Astrocyte of the cerebellum (primary cell): ENCODE measurements at regions not wholly inside any gene's neighbourhood (a gene's known extent, or its start where the extent isn't known, plus 50 kb on each side); places are given as distances from the start of the nearest gene placed in this dataset.

ENCODE experiments used
- DNase-seq: peaks from one replicate; pipeline ENCODE4 v3.0.0-alpha.2; 2011; ENCODE audit warnings: low read depth
- H3K4me3 ChIP-seq: 2 replicates; pipeline ENCODE4 v1.5.1; 2011; ENCODE audit warnings: mild to moderate bottlenecking, low read depth, low read length, moderate library complexity
- in situ Hi-C: cut with HindIII; loops from 2 replicates; pipeline ENCODE4 v1.10.0; 2017; ENCODE audit warnings: low sequenced_read_pairs
- TF ChIP-seq, protein P1 (sequence below): IDR thresholded peaks from 2 replicates; pipeline ENCODE4 v1.5.1; 2012; ENCODE audit warnings: low read length, low read depth, moderate library complexity, mild to moderate bottlenecking; ENCODE audit errors: missing control alignments

DNA sequence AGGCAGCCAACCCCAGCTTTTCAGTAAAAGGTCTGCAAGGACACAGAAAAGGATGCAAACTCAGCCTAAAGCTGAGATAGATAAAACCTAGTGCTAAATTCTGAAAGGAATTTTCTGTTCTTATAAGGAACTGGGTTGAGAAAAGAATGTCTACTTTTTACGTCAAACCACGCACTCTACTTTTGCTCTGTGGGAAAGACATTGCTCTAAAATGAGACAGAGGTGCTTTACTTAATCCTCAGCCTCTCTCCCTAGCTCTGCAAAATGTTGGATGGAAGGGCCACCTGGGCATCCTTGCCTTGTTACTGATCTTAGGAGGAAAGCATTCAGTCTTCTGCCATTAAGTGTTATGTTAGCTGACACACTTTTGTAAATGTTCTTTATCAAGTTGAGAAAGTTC, 72.1 kb upstream of the LINC00305 start:
- in situ Hi-C loops = no loop called here
- TF ChIP-seq, protein P1, sequence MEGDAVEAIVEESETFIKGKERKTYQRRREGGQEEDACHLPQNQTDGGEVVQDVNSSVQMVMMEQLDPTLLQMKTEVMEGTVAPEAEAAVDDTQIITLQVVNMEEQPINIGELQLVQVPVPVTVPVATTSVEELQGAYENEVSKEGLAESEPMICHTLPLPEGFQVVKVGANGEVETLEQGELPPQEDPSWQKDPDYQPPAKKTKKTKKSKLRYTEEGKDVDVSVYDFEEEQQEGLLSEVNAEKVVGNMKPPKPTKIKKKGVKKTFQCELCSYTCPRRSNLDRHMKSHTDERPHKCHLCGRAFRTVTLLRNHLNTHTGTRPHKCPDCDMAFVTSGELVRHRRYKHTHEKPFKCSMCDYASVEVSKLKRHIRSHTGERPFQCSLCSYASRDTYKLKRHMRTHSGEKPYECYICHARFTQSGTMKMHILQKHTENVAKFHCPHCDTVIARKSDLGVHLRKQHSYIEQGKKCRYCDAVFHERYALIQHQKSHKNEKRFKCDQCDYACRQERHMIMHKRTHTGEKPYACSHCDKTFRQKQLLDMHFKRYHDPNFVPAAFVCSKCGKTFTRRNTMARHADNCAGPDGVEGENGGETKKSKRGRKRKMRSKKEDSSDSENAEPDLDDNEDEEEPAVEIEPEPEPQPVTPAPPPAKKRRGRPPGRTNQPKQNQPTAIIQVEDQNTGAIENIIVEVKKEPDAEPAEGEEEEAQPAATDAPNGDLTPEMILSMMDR = no peak
- H3K4me3 ChIP-seq = no peak overlapping the region
- no peak for DNase-seq

DNA sequence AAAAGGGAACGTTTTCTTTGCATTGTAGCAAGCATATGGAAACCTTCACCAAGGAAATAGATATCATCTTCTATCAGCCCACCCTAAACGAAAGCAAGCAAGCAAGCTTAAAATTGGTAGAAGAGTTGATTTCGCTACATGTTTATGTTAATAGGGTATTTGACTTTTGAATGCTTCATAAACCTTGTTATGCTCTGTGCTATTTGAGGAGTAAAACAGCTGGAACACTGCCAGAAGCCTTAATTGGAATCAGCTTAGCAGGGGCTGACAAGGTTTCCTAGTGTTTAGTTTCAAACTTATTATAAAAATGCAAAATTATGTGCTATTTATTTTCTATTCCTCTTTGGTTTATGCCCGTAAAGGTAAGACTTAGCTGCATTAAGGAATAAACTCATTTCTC, 70.6 kb upstream of the LINC00305 start:
- no peak overlapping the region for H3K4me3 ChIP-seq
- no peak for DNase-seq
- in situ Hi-C loops = no loop called here
- TF ChIP-seq, protein P1 = no peak

DNA sequence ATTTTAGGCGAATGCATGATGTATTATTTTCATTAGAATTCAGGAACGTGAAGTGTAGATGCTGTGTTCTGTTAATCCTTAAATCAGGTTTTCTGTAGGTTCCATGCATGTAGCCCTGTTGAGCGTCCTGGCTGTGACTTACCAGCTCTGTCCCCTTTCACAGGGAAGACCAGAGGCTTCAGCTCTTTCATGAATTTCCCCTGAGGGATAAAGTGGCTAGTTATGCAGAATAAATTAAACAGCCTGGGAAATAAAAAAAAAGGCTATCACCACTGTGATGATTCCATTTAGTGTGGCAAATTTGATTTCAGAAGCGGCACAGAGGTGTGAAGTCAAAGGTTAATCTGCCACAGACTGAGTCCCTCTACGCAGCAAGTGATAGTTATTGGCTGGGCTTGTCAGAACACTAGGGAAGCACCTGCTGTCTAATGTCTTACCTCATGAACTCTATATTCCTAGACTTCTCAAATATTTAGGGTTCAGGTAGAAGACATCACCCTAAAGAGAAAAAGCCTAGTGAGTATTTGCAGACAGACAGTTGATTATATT, 61.6 kb upstream of the LINC00305 start:
- no peak overlapping the region for H3K4me3 ChIP-seq
- in situ Hi-C loops = no loop called here
- no peak for DNase-seq
- TF ChIP-seq, protein P1 = no peak

DNA sequence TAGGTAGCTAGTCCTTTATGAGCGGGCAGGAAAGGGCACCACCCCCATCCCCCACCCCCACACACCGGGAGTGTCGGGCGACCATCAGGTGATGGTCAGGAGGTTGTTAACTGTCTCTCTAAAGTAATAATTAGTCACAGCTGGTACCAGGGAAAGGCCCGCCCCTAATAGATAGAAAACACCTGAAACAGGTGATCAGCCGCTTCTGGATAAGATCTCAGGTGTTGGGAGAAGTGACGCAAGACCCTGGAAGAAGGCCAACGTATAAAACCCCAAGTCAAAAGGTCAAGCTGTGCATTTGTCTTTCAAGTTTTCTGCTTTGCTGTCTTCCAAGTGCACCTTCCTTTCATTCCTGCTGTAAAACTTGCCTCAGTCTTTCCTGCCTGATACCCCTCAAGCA, 59.6 kb upstream of the LINC00305 start:
- DNase-seq = no peak
- TF ChIP-seq, protein P1 = no peak
- in situ Hi-C loops = no loop called here
- no peak overlapping the region for H3K4me3 ChIP-seq

DNA sequence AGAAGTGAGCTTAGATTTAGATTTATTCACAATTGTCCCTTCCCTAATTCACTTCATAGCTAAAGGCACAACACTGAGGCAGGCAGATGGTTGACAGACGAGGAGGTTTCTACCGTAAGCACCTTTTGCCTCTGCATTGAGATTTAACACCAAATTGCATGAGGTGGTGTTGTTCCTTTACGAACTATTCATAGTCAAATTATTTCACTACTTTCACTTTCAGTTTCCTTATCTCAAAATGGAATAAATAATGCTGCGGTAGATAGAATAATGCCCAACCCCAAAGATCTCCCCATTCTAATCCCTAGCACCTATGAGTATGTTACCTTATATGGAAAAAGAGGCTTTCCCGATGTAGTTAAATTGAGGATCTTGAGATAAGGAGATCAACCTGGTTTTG, 58.9 kb upstream of the LINC00305 start:
- TF ChIP-seq, protein P1 = no peak
- in situ Hi-C loops = no loop called here
- no peak for DNase-seq
- no peak overlapping the region for H3K4me3 ChIP-seq

DNA sequence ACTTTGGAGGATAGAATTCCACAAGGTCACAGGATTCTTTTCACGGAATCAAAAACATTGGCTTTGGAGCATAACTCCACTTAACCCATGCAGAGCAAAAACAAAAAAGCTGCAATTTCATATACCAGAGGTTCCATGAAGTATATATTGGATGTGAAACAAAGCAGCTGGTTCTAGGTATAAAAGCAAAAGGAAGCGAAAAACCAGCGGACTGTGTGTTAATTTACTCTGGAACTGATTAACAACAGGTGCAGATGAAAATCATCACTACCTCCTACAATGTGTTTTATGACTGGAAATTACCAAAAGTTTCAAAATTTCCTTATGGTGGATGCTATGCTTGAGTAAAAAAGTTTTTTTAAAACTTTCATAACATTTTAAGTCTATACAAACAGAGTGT, 54.4 kb upstream of the LINC00305 start:
- in situ Hi-C loops = no loop called here
- no peak overlapping the region for H3K4me3 ChIP-seq
- peak; percentile 1 for DNase-seq
- TF ChIP-seq, protein P1 = no peak

DNA sequence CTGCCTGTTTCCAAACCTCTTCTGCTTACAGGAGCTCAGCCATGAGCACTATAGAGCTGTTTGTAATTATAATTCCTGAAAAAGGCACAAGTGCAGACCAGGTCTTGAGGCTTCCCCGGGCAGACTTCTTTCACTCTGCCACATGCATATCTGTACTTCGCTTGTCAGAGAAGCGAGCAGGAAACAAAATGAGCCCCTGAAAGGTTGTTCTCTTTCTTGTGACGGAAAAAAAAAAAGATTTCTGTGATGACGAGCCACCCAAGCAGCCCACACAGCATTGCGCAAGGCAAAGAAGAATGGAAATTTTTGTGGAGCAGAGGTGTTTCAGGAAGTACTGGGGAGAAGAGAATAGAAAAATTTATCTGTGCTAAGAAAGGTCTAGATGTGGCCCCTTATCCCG, 54.0 kb upstream of the LINC00305 start:
- no peak for DNase-seq
- no peak overlapping the region for H3K4me3 ChIP-seq
- TF ChIP-seq, protein P1 = no peak
- in situ Hi-C loops = no loop called here
